Transverse colon (tissue), 4 donors: ENCODE measurements at regions not wholly inside any gene's neighbourhood (a gene's known extent, or its start where the extent isn't known, plus 50 kb on each side); places are given as distances from the start of the nearest gene placed in this dataset.

Experiments
- CTCF ChIP-seq, 5 experiments: fragments of 200-600 bp in 3 of 5; fragments of 450-650 bp in 2 of 5; sonication (generic) in 3 of 5; IDR thresholded peaks; 1 replicate in 2 of 5; 2 replicates in 3 of 5; pipeline ENCODE4 v1.5.1; 2016 to 2017; ENCODE audit warnings: antibody characterized with exemption in 5 of 5, inconsistent platforms in 3 of 5, mild to moderate bottlenecking in 2 of 5, moderate library complexity in 1 of 5
- EP300 ChIP-seq: sonication (generic); formaldehyde crosslinking; IDR thresholded peaks from one replicate; pipeline ENCODE4 v1.6.1; 2017; ENCODE audit warnings: antibody characterized with exemption, low read depth
- POLR2A ChIP-seq: fragments of 450-650 bp; IDR thresholded peaks from one replicate; pipeline ENCODE4 v1.6.1; 2016; ENCODE audit warnings: antibody characterized with exemption, mild to moderate bottlenecking, moderate library complexity
- POLR2AphosphoS5 ChIP-seq, 3 donors: sonication (generic); formaldehyde crosslinking; IDR thresholded peaks; one replicate each; pipeline ENCODE4 v1.6.1; 2016; ENCODE audit warnings: antibody characterized with exemption in 3 of 3

GRCh38 chr4:128527946-128528576 lies 240.4 kb upstream of the PGRMC2 start:
- TF ChIP-seq CTCF (IDR thresholded peaks at IDR 0.05) (no peak), EP300 (no peak), POLR2AphosphoS5 (IDR thresholded peaks at IDR 0.05) (no peak), POLR2A (no peak)
